A549 (cell line): ENCODE measurements at regions not wholly inside any gene's neighbourhood (a gene's known extent, or its start where the extent isn't known, plus 50 kb on each side); places are given as distances from the start of the nearest gene placed in this dataset.

Experiments used
- ATAC-seq, 2 experiments: fragments of 200-7000 bp in 1 of 2; fragments of >200 bp in 1 of 2; cut with Nextera tagmentation in 1 of 2; cut with Tn5 transposase in 1 of 2; 3 replicates each; pipeline versions ENCODE4 v1.8.0 to v1.9.1; 2018 to 2020; ENCODE audit warnings: mild to moderate bottlenecking in 1 of 2, moderate library complexity in 1 of 2
- CTCF ChIA-PET: fragments of 300-600 bp; sonication (Branson Sonifier 250); formaldehyde crosslinking; extraction: SDS; loops from one replicate; lab custom pipeline; 2021; ENCODE audit warnings: antibody characterized with exemption, inconsistent platforms; lab: Yijun Ruan, JAX
- POLR2A ChIA-PET: fragments of 350-600 bp; formaldehyde crosslinking; extraction: SDS; loops from one replicate; lab custom pipeline; 2021; ENCODE audit warnings: antibody characterized with exemption, inconsistent platforms; lab: Yijun Ruan, JAX
- DNase-seq, 2 experiments: peaks; one replicate each; pipeline versions ENCODE4 v3.0.0 to v3.0.0-alpha.2; 2011 to 2016; ENCODE audit warnings: low read depth in 1 of 2, low spot score in 1 of 2
- FAIRE-seq: peaks from 2 replicates; lab custom pipeline; 2011; peaks lifted over from hg19 to GRCh38; lab: Jason Lieb, UNC
- H3K27ac ChIP-seq, 2 experiments: fragments of >200 bp; sonication (Bioruptor Twin); formaldehyde crosslinking; 3 replicates each; pipeline ENCODE4 v1.5.1; 2016 to 2017
- H3K4me1 ChIP-seq: fragments of >200 bp; sonication (Bioruptor Twin); formaldehyde crosslinking; 3 replicates; pipeline ENCODE4 v1.6.1; 2016
- H3K4me2 ChIP-seq: fragments of >200 bp; sonication (Bioruptor Twin); formaldehyde crosslinking; 3 replicates; pipeline ENCODE4 v1.6.1; 2016
- H3K4me3 ChIP-seq: fragments of >200 bp; sonication (Bioruptor Twin); formaldehyde crosslinking; 3 replicates; pipeline ENCODE4 v1.5.1; 2016
- H3K9me3 ChIP-seq: fragments of >200 bp; sonication (Bioruptor Twin); formaldehyde crosslinking; 3 replicates; pipeline ENCODE4 v1.6.1; 2016
- CBX2 ChIP-seq: fragments of 200-600 bp; sonication (generic); IDR thresholded peaks from 2 replicates; pipeline ENCODE4 v1.6.1; 2016; ENCODE audit warnings: low read depth, mild to moderate bottlenecking, borderline replicate concordance
- CBX8 ChIP-seq: fragments of 200-600 bp; sonication (generic); IDR thresholded peaks from 2 replicates; pipeline ENCODE4 v1.6.1; 2016
- CEBPB ChIP-seq, 2 experiments: fragments of >200 bp in 1 of 2; sonication (Bioruptor Twin) in 1 of 2; formaldehyde crosslinking in 1 of 2; IDR thresholded peaks; 2 replicates each; pipeline ENCODE4 v1.6.1; 2012 to 2016
- EP300 ChIP-seq, 2 experiments: fragments of >200 bp; sonication (Bioruptor Twin); formaldehyde crosslinking; IDR thresholded peaks; 2 replicates in 1 of 2; 3 replicates in 1 of 2; pipeline ENCODE4 v1.6.1; 2016 to 2017
- FOXS1 ChIP-seq: fragments of 250-450 bp; sonication (Bioruptor Pico); IDR thresholded peaks from 2 replicates; pipeline ENCODE4 v1.5.0; 2020; ENCODE audit warnings: mild to moderate bottlenecking, moderate library complexity
- HES2 ChIP-seq: fragments of >200 bp; sonication (Bioruptor Twin); formaldehyde crosslinking; IDR thresholded peaks from 2 replicates; pipeline ENCODE4 v1.6.1; 2016
- HEYL ChIP-seq: fragments of 250-450 bp; sonication (Bioruptor Pico); IDR thresholded peaks from 2 replicates; pipeline ENCODE4 v1.8.0; 2021; ENCODE audit warnings: mild to moderate bottlenecking, moderate library complexity
- HOXA7 ChIP-seq: fragments of 250-450 bp; sonication (Bioruptor Pico); IDR thresholded peaks from 2 replicates; pipeline ENCODE4 v1.5.0; 2020; ENCODE audit warnings: mild to moderate bottlenecking, moderate library complexity
- HOXB13 ChIP-seq: fragments of 250-450 bp; sonication (Bioruptor Pico); IDR thresholded peaks from 2 replicates; pipeline ENCODE4 v1.5.0; 2020; ENCODE audit warnings: low read depth, mild to moderate bottlenecking, moderate library complexity
- HOXB5 ChIP-seq: fragments of 250-450 bp; sonication (Bioruptor Pico); IDR thresholded peaks from 2 replicates; pipeline ENCODE4 v1.5.0; 2020; ENCODE audit warnings: mild to moderate bottlenecking, moderate library complexity
- KDM1A ChIP-seq: fragments of 200-600 bp; sonication (generic); IDR thresholded peaks from 2 replicates; pipeline ENCODE4 v1.6.1; 2016; ENCODE audit warnings: low read depth, mild to moderate bottlenecking
- KDM5A ChIP-seq: fragments of 200-600 bp; sonication (generic); IDR thresholded peaks from 2 replicates; pipeline ENCODE4 v1.6.1; 2016; ENCODE audit warnings: antibody characterized with exemption, mild to moderate bottlenecking
- MAZ ChIP-seq: fragments of 150-350 bp; IDR thresholded peaks from 2 replicates; pipeline ENCODE4 v1.6.1; 2014; ENCODE audit warnings: antibody characterized with exemption, low read depth, low read length, borderline replicate concordance
- NR3C1 ChIP-seq: fragments of >200 bp; sonication (Bioruptor Twin); formaldehyde crosslinking; IDR thresholded peaks from 3 replicates; pipeline ENCODE4 v1.6.1; 2017
- RAD21 ChIP-seq, 2 experiments: fragments of >200 bp in 1 of 2; sonication (Bioruptor Twin) in 1 of 2; formaldehyde crosslinking in 1 of 2; IDR thresholded peaks in 1 of 2; conservative IDR thresholded peaks in 1 of 2; 2 replicates in 1 of 2; 3 replicates in 1 of 2; pipeline ENCODE4 v1.6.1; 2012 to 2018; ENCODE audit warnings: inconsistent platforms in 1 of 2
- RARB ChIP-seq: fragments of 250-450 bp; sonication (Bioruptor Pico); IDR thresholded peaks from 2 replicates; pipeline ENCODE4 v1.8.0; 2021; ENCODE audit warnings: mild to moderate bottlenecking, moderate library complexity
- RNF2 ChIP-seq: fragments of 200-600 bp; sonication (generic); IDR thresholded peaks from 2 replicates; pipeline ENCODE4 v1.6.1; 2016; ENCODE audit warnings: low read depth, mild to moderate bottlenecking, antibody characterized with exemption, moderate library complexity, borderline replicate concordance
- TFCP2L1 ChIP-seq: fragments of 250-450 bp; sonication (Bioruptor Pico); IDR thresholded peaks from 2 replicates; pipeline ENCODE4 v1.5.0; 2021; ENCODE audit warnings: mild to moderate bottlenecking
- ZNF302 ChIP-seq: fragments of 250-450 bp; sonication (Bioruptor Pico); IDR thresholded peaks from 2 replicates; pipeline ENCODE4 v1.9.0; 2021; ENCODE audit warnings: inconsistent platforms, mild to moderate bottlenecking, moderate library complexity
- ZSCAN20 ChIP-seq: fragments of 250-450 bp; sonication (Bioruptor Pico); IDR thresholded peaks from 2 replicates; pipeline ENCODE4 v1.8.0; 2022; ENCODE audit warnings: mild to moderate bottlenecking, moderate library complexity
- WGBS: methylation state at CpG from one replicate; pipeline ENCODE4 v1.1.6; 2017; ENCODE audit errors: missing lambda C conversion rate; 5-methylcytosine and 5-hydroxymethylcytosine counted together
- TF ChIP-seq, protein P1 (sequence below): IDR thresholded peaks from 2 replicates; pipeline ENCODE4 v1.6.1; 2012
- TF ChIP-seq, protein P2 (sequence below): IDR thresholded peaks from 2 replicates; pipeline ENCODE4 v1.6.1; 2012; ENCODE audit warnings: low read depth, borderline replicate concordance
- TF ChIP-seq, protein P3 (sequence below): fragments of 150-350 bp; IDR thresholded peaks from 2 replicates; pipeline ENCODE4 v1.6.1; 2014; ENCODE audit warnings: low read depth, mild to moderate bottlenecking, low read length
- TF ChIP-seq, protein P4 (sequence below): fragments of 250-450 bp; sonication (Bioruptor Pico); IDR thresholded peaks from 2 replicates; pipeline ENCODE4 v1.5.0; 2020; ENCODE audit warnings: low read depth, mild to moderate bottlenecking, moderate library complexity
- TF ChIP-seq, protein P5 (sequence below): fragments of >200 bp; sonication (Bioruptor Twin); formaldehyde crosslinking; IDR thresholded peaks from 3 replicates; pipeline ENCODE4 v1.6.1; 2016

DNA sequence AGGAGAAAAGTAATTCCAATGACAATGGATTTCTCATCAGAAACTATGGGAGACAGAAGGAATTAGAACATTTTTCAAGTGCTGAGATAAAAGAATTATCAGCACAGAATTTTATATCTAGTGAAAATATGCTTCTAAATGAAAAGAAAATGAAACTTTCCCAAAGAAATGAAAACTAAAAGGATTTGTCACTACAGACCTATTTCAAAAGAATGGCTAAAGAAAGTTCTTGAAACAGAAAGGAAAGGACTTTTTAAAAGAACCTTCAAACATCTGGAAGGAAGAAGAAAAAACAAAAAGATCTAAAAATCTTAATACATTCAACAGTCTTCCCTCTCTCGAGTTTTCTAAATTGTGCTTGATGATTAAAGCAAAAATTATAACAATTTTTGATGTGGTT, 255.4 kb downstream of the FAM76B start:
- Histone ChIP-seq H3K9me3 (no peaks in the 10 kb centered on the region), H3K4me1 (no peaks in the 10 kb centered on the region), H3K27ac (no peak overlapping the region), H3K4me3 (no peak overlapping the region), H3K4me2 (no peak overlapping the region)
- FAIRE-seq, result no peak
- POLR2A ChIA-PET, result no interaction called here
- ATAC-seq, result no peak
- DNase-seq, result no peak
- WGBS, result 5% methylated on average over 1 of the region's 1 CpG
- no peak for TF ChIP-seq HEYL
- TF ChIP-seq CBX8, result no peak
- TF ChIP-seq EP300 (IDR thresholded peaks at IDR 0.05), result no peak
- no peak for TF ChIP-seq HOXA7 (CRISPR knock-in tag)
- TF ChIP-seq MAZ, result no peak
- TF ChIP-seq KDM5A, result no peak
- TF ChIP-seq CEBPB (IDR thresholded peaks at IDR 0.05), result no peak
- TF ChIP-seq, protein P1, sequence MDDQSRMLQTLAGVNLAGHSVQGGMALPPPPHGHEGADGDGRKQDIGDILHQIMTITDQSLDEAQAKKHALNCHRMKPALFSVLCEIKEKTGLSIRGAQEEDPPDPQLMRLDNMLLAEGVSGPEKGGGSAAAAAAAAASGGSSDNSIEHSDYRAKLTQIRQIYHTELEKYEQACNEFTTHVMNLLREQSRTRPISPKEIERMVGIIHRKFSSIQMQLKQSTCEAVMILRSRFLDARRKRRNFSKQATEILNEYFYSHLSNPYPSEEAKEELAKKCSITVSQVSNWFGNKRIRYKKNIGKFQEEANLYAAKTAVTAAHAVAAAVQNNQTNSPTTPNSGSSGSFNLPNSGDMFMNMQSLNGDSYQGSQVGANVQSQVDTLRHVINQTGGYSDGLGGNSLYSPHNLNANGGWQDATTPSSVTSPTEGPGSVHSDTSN, result no peak
- no peak for TF ChIP-seq ZNF302 (CRISPR knock-in tag)
- no peak for TF ChIP-seq HOXB13 (CRISPR knock-in tag)
- TF ChIP-seq NR3C1, result no peak
- TF ChIP-seq RNF2, result no peak
- TF ChIP-seq RAD21 (conservative IDR thresholded peaks at IDR 0.05 in 1 of 2, IDR thresholded peaks at IDR 0.05 in 1 of 2), result no peak
- no peak for TF ChIP-seq TFCP2L1 (CRISPR knock-in tag)
- TF ChIP-seq ZSCAN20 (CRISPR knock-in tag), result no peak
- TF ChIP-seq, protein P2, sequence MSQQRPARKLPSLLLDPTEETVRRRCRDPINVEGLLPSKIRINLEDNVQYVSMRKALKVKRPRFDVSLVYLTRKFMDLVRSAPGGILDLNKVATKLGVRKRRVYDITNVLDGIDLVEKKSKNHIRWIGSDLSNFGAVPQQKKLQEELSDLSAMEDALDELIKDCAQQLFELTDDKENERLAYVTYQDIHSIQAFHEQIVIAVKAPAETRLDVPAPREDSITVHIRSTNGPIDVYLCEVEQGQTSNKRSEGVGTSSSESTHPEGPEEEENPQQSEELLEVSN, result no peak
- TF ChIP-seq, protein P3, sequence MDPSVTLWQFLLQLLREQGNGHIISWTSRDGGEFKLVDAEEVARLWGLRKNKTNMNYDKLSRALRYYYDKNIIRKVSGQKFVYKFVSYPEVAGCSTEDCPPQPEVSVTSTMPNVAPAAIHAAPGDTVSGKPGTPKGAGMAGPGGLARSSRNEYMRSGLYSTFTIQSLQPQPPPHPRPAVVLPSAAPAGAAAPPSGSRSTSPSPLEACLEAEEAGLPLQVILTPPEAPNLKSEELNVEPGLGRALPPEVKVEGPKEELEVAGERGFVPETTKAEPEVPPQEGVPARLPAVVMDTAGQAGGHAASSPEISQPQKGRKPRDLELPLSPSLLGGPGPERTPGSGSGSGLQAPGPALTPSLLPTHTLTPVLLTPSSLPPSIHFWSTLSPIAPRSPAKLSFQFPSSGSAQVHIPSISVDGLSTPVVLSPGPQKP, result no peak
- CTCF ChIA-PET, result no interaction called here

DNA sequence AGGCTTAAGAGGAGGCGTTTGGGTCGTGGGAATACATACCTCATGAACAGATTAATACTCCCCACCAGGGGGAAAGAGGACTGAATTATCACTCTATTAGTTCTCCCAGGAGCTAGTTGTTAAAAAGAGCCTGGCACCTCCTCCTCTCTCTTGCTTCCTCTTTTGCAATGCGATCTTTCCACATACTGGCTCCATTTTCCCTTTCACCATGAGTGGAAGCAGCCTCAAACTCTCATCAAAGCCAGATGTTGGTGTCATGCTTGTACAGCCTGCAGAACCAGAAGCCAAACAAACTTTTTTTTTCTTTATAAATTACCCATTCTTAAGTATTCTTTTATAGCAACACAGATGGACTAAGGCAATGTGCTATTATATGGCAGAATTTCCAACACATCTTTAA, 258.5 kb downstream of the FAM76B start:
- CTCF ChIA-PET, result no interaction called here
- no peak overlapping the region for H3K4me3 ChIP-seq
- ATAC-seq (no peak), FAIRE-seq (no peak), DNase-seq (no peak)
- no peak overlapping the region for H3K27ac ChIP-seq
- H3K9me3 ChIP-seq, result no peaks in the 10 kb centered on the region
- H3K4me1 ChIP-seq, result no peaks in the 10 kb centered on the region
- POLR2A ChIA-PET, result no interaction called here
- H3K4me2 ChIP-seq, result no peak overlapping the region
- TF ChIP-seq, protein P2, result no peak
- TF ChIP-seq, protein P4, sequence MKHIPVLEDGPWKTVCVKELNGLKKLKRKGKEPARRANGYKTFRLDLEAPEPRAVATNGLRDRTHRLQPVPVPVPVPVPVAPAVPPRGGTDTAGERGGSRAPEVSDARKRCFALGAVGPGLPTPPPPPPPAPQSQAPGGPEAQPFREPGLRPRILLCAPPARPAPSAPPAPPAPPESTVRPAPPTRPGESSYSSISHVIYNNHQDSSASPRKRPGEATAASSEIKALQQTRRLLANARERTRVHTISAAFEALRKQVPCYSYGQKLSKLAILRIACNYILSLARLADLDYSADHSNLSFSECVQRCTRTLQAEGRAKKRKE (CRISPR knock-in tag), result no peak
- no peak for TF ChIP-seq CBX2
- TF ChIP-seq KDM1A, result no peak
- no peak for TF ChIP-seq HES2
- TF ChIP-seq HOXB5 (CRISPR knock-in tag), result no peak
- TF ChIP-seq NR3C1, result no peak
- TF ChIP-seq, protein P1, result no peak
- no peak for TF ChIP-seq RARB (CRISPR knock-in tag)
- no peak for TF ChIP-seq FOXS1 (CRISPR knock-in tag)
- TF ChIP-seq, protein P5, sequence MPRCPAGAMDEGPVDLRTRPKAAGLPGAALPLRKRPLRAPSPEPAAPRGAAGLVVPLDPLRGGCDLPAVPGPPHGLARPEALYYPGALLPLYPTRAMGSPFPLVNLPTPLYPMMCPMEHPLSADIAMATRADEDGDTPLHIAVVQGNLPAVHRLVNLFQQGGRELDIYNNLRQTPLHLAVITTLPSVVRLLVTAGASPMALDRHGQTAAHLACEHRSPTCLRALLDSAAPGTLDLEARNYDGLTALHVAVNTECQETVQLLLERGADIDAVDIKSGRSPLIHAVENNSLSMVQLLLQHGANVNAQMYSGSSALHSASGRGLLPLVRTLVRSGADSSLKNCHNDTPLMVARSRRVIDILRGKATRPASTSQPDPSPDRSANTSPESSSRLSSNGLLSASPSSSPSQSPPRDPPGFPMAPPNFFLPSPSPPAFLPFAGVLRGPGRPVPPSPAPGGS, result no peak
- no peak for TF ChIP-seq HOXB13 (CRISPR knock-in tag)
- TF ChIP-seq, protein P3, result no peak
- WGBS, result 62% methylated on average over 3 of the region's 3 CpGs
